Astrocyte of the spinal cord (primary cell): ENCODE measurements at regions not wholly inside any gene's neighbourhood (a gene's known extent, or its start where the extent isn't known, plus 50 kb on each side); places are given as distances from the start of the nearest gene placed in this dataset.

ENCODE experiments used
- DNase-seq: peaks from one replicate; pipeline ENCODE4 v3.0.0; 2011; ENCODE audit warnings: low read depth, low spot score
- H3K4me3 ChIP-seq: 2 replicates; pipeline ENCODE4 v1.5.1; 2011; ENCODE audit warnings: low read depth, mild to moderate bottlenecking, low read length, moderate library complexity
- in situ Hi-C: cut with HindIII; loops from 2 replicates; pipeline ENCODE4 v1.10.0; 2017; ENCODE audit warnings: low sequenced_read_pairs
- TF ChIP-seq, protein P1 (sequence below): IDR thresholded peaks from 2 replicates; pipeline ENCODE4 v1.5.1; 2012; ENCODE audit warnings: low read depth, mild to moderate bottlenecking, low read length, inconsistent platforms

DNA sequence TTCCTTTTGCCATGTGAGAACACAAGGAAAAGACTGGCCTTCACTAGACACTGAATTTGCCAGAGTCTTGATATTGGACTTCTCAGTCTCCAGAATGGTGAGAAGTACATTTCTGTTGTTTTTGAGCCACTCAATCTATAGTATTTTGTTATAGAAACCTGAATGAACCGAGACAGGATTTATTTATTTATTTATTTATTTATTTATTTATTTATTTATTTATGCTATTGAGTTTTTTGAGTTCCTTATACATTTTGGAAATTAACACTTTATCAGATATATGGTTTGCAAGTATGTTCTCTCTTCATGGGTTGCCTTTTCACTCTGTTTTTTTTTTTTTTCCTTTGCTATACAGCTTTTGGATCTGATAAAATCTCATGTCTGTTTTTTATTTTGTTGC is 319.0 kb upstream of the PCDH20 start:
- H3K4me3 ChIP-seq, result no peak overlapping the region
- DNase-seq, result no peak
- TF ChIP-seq, protein P1, sequence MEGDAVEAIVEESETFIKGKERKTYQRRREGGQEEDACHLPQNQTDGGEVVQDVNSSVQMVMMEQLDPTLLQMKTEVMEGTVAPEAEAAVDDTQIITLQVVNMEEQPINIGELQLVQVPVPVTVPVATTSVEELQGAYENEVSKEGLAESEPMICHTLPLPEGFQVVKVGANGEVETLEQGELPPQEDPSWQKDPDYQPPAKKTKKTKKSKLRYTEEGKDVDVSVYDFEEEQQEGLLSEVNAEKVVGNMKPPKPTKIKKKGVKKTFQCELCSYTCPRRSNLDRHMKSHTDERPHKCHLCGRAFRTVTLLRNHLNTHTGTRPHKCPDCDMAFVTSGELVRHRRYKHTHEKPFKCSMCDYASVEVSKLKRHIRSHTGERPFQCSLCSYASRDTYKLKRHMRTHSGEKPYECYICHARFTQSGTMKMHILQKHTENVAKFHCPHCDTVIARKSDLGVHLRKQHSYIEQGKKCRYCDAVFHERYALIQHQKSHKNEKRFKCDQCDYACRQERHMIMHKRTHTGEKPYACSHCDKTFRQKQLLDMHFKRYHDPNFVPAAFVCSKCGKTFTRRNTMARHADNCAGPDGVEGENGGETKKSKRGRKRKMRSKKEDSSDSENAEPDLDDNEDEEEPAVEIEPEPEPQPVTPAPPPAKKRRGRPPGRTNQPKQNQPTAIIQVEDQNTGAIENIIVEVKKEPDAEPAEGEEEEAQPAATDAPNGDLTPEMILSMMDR, result no peak
- in situ Hi-C loops, result no loop called here

DNA sequence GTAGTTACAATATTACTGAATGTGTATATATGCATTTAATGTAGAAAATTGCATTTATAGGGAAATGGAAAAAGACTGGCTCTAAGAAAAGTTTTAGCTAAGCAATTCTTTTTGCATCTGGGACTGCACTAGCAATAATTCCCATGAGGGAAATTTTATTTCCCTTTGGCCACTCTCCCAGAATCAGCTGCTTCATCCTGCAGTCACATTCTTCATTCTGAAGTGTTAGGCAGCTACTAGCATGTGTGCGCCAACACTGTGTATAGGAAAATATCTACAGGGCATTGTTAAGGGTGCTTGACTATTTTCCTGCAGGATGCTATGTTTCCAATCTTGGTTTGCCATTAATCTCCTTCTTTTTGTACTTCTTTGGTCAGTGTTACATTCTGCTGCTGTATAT is 312.8 kb upstream of the PCDH20 start:
- peak; percentile 72 for DNase-seq
- in situ Hi-C loops, result no loop called here
- no peak overlapping the region for H3K4me3 ChIP-seq
- TF ChIP-seq, protein P1, result no peak

DNA sequence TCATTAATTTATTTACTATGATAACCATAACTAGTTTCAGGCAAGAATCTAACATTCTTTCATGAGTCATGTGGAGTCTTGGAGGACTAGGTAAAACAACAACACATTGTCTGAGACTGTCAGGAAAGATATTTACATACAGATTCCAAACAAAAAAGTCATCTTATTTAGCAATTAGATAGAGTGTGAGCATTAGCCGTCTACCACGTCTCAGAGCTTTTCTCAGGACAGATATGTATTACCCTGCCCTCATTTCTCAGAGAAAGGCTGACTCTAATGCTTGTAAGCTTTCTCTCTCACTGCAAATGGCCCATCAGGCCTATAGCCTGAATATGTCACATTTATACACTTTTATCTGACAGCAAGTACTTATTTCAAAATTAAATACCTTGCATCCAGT is 312.1 kb upstream of the PCDH20 start:
- in situ Hi-C loops, result no loop called here
- TF ChIP-seq, protein P1, result no peak
- H3K4me3 ChIP-seq, result no peak overlapping the region
- peak; percentile 35 for DNase-seq

DNA sequence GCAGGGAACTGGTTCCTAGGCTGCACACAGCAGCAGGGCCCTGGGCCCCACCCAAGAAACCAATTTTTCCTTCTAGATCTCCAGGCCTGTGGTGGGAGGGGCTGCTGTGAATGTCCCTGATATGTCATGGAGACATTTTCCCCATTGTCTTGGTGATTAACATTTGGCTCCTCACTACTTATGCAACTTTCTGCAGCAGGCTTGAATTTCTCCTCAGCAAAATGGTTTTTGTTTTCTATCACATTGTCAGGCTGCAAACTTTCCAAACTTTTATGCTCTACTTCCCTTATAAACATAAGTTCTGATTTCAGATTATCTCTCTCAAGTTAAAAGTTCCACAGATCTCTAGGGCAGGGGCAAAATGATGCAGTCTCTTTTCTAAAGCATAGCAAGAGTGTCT is 310.2 kb upstream of the PCDH20 start:
- no peak overlapping the region for H3K4me3 ChIP-seq
- DNase-seq, result no peak
- TF ChIP-seq, protein P1, result no peak
- in situ Hi-C loops, result no loop called here

DNA sequence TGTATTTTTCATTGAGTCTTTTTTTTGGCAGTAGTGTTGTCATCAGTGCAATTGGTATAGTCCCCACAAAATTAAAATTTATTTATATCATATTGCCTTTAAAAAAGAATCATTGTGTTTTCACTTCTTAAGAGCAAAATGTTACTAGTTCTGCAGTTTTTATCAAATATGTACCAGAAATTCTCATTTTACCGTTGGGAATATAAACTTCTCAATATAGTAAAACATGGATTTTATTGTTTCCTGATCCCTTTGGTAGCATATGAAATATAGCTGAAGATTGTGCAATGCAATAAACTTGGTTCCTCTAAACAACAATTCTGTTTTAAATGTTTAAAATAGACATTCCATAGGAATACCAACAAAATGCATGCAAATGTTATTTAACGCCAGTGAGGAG is 306.5 kb upstream of the PCDH20 start:
- in situ Hi-C loops, result no loop called here
- H3K4me3 ChIP-seq, result no peak overlapping the region
- no peak for DNase-seq
- TF ChIP-seq, protein P1, result no peak

DNA sequence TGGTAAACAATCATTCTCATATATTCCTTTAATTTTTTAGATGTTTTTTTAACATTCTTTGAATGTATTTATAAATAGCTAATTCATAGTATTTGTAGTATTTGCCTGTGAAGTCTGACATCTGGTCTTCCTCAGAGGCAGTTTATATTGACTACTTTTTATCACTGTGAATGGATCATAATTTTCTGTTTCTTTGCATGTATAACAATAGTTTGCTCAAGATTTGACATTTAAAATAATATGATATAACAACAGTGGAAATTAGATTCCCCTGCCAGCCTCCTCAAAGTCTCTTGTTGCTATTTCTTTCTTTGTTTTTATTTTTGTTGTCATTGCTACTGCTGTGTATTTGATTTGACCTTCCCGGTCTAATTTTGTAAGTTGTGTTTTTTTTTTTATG is 297.0 kb upstream of the PCDH20 start:
- no peak for DNase-seq
- TF ChIP-seq, protein P1, result no peak
- H3K4me3 ChIP-seq, result no peak overlapping the region
- in situ Hi-C loops, result no loop called here

DNA sequence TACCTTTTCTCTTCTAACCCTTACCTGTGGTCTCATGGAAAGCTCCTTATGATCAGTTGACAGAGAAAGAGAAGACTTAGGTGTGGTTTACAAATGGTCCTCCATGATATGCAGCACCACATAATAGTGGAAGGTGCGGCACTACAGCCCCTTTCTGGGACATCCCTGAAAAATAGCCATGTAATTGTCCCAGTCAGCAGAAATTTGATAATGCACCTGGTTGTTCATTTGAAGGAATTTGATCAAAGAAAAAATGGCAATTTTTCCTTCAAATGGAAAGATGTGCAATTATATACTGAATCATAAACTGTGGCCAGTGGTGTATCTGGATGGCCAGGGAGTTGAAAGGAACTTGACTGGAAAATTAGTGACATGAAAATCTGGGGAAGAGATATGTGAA is 293.6 kb upstream of the PCDH20 start:
- H3K4me3 ChIP-seq, result no peak overlapping the region
- TF ChIP-seq, protein P1, result no peak
- DNase-seq, result no peak
- in situ Hi-C loops, result no loop called here
